Panc1 (cell line): ENCODE measurements at regions not wholly inside any gene's neighbourhood (a gene's known extent, or its start where the extent isn't known, plus 50 kb on each side); places are given as distances from the start of the nearest gene placed in this dataset.

Experiments used
- ATAC-seq: fragments of 200-7000 bp; cut with Tn5 transposase; 2 replicates; pipeline ENCODE4 v1.9.1; 2020; ENCODE audit warnings: mild to moderate bottlenecking, moderate library complexity
- BruUV-seq: library from RNA; stranded (reverse); fragments of 400-500 nt; replicated peaks from 2 replicates; lab custom pipeline; 2021; lab: Mats Ljungman, UMichigan
- CTCF ChIA-PET: fragments of 300-600 bp; sonication (Branson Sonifier 250); formaldehyde crosslinking; loops from one replicate; lab custom pipeline; 2022; ENCODE audit warnings: antibody characterized with exemption; lab: Charles Lee
- POLR2A ChIA-PET: fragments of 300-600 bp; sonication (Branson Sonifier 250); formaldehyde crosslinking; loops from one replicate; lab custom pipeline; 2022; ENCODE audit warnings: antibody characterized with exemption; lab: Charles Lee
- DNase-seq: peaks from one replicate; pipeline ENCODE4 v3.0.0-alpha.2; 2010; ENCODE audit warnings: low read depth, low spot score
- H3K27ac ChIP-seq: 2 replicates; pipeline ENCODE4 v1.5.1; 2011; ENCODE audit warnings: mild to moderate bottlenecking, low read length, inconsistent platforms
- H3K27me3 ChIP-seq: fragments of 200-500 bp; sonication (Bioruptor generic); 2 replicates; pipeline ENCODE4 v1.6.0; 2014; ENCODE audit warnings: low read length, inconsistent platforms; ENCODE audit not compliant: control insufficient read depth, insufficient read depth
- H3K36me3 ChIP-seq: fragments of 200-500 bp; sonication (Bioruptor generic); 2 replicates; pipeline ENCODE4 v1.5.1; 2014; ENCODE audit warnings: inconsistent platforms, mild to moderate bottlenecking, low read length, moderate library complexity; ENCODE audit not compliant: control insufficient read depth, insufficient read depth
- H3K4me1 ChIP-seq: 2 replicates; pipeline ENCODE4 v1.5.1; 2011; ENCODE audit warnings: inconsistent platforms, mild to moderate bottlenecking, low read length, moderate library complexity; ENCODE audit not compliant: control insufficient read depth, insufficient read depth
- H3K4me3 ChIP-seq, 2 experiments: 2 replicates each; pipeline ENCODE4 v1.5.1; 2011 to 2012; ENCODE audit warnings: low read depth in 2 of 2, low read length in 2 of 2, mild to moderate bottlenecking in 2 of 2, inconsistent platforms in 1 of 2, moderate library complexity in 1 of 2
- H3K9me3 ChIP-seq: fragments of 200-500 bp; sonication (Bioruptor generic); 2 replicates; pipeline ENCODE4 v1.5.1; 2014; ENCODE audit warnings: low read depth, mild to moderate bottlenecking, inconsistent platforms, low read length, moderate library complexity; ENCODE audit not compliant: control insufficient read depth, insufficient read depth
- POLR2AphosphoS5 ChIP-seq: IDR thresholded peaks from 2 replicates; pipeline ENCODE4 v1.6.1; 2012; ENCODE audit warnings: mild to moderate bottlenecking, low read depth, low read length, moderate library complexity
- REST ChIP-seq, 2 experiments: IDR thresholded peaks; 2 replicates each; pipeline ENCODE4 v1.6.1; 2011 to 2012; ENCODE audit warnings: low read depth in 2 of 2, control low read depth in 1 of 2, low read length in 1 of 2, mild to moderate bottlenecking in 1 of 2, moderate library complexity in 1 of 2; ENCODE audit not compliant: insufficient read depth in 1 of 2
- SIN3A ChIP-seq: IDR thresholded peaks from 2 replicates; pipeline ENCODE4 v1.6.1; 2012; ENCODE audit warnings: low read depth, mild to moderate bottlenecking, low read length, moderate library complexity, borderline replicate concordance; ENCODE audit not compliant: insufficient read depth
- TCF7L2 ChIP-seq: IDR thresholded peaks from 2 replicates; pipeline ENCODE4 v1.6.1; 2011; ENCODE audit warnings: mild to moderate bottlenecking, low read depth, low read length, inconsistent platforms
- in situ Hi-C: cut with HindIII; loops from 2 replicates; pipeline ENCODE4 v1.10.0; 2016; ENCODE audit warnings: low sequenced_read_pairs, low pct_unique_long_range_greater_than_20kb
- intact Hi-C: fragments of 100-400 bp; cut with micrococcal nuclease; formaldehyde crosslinking; loops from one replicate; pipeline ENCODE4 v1.10.0; 2022; ENCODE audit not compliant: unreplicated experiment
- TF ChIP-seq, protein P1 (sequence below): fragments of 450-650 bp; IDR thresholded peaks from 2 replicates; pipeline ENCODE4 v1.5.1; 2017; ENCODE audit warnings: mild to moderate bottlenecking

DNA sequence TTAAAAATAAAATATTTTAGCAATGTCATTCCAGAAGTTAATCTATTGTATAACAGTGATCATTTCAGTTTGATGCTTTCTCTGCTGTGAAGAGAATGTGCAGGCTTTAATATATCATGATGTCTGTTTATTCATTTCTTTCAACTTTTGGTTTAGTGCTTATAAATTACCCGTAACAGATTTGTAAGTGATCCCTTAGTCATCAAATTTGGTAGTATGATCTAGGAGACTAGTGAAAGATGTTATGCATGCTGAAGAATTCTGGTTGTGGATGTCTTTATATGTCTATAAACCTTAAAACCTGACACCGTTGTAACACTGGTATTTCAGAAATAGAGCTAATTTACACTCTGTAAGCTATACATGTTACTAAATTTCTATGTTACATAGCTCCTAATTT is 260.4 kb downstream of the CPS1 start:
- ATAC-seq (no peak), DNase-seq (no peak)
- Histone ChIP-seq H3K27ac (no peak overlapping the region), H3K27me3 (no peaks in the 10 kb centered on the region), H3K9me3 (no peaks in the 10 kb centered on the region), H3K4me1 (no peaks in the 10 kb centered on the region), H3K36me3 (no peaks in the 10 kb centered on the region), H3K4me3 (no peak overlapping the region)
- no peak for TF ChIP-seq SIN3A
- no peak for TF ChIP-seq TCF7L2
- no peak for TF ChIP-seq POLR2AphosphoS5
- no peak for TF ChIP-seq REST (IDR thresholded peaks at IDR 0.05; ENCODE audit: insufficient read depth in 1 of 2, low read depth in 2 of 2, low read length in 1 of 2)
- TF ChIP-seq, protein P1, sequence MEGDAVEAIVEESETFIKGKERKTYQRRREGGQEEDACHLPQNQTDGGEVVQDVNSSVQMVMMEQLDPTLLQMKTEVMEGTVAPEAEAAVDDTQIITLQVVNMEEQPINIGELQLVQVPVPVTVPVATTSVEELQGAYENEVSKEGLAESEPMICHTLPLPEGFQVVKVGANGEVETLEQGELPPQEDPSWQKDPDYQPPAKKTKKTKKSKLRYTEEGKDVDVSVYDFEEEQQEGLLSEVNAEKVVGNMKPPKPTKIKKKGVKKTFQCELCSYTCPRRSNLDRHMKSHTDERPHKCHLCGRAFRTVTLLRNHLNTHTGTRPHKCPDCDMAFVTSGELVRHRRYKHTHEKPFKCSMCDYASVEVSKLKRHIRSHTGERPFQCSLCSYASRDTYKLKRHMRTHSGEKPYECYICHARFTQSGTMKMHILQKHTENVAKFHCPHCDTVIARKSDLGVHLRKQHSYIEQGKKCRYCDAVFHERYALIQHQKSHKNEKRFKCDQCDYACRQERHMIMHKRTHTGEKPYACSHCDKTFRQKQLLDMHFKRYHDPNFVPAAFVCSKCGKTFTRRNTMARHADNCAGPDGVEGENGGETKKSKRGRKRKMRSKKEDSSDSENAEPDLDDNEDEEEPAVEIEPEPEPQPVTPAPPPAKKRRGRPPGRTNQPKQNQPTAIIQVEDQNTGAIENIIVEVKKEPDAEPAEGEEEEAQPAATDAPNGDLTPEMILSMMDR = no peak
- in situ Hi-C loops (no loop called here), intact Hi-C loops (no loop called here)
- no TSS peak for BruUV-seq
- POLR2A ChIA-PET = no interaction called here
- CTCF ChIA-PET = no interaction called here

DNA sequence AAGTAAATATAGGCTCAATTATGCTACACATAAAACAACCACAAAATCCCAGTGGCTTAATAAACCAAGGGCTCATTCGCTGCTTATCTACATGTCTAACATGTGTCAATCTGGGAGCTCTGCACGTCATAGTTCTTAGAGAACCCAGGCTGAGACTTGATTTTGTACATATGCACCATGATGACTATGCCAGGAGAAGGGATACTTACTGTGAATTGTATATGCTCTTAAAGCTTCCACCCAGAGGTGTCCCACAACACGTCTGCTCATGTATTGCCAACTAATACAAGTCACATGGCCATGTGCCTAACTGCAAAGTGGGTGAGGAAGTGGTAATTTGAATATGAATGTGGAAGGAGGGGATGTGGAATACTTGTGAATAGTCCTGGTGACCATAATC is 262.1 kb downstream of the CPS1 start:
- no TSS peak for BruUV-seq
- DNase-seq = no peak
- Histone ChIP-seq H3K36me3 (no peaks in the 10 kb centered on the region), H3K4me1 (no peaks in the 10 kb centered on the region), H3K27ac (no peak overlapping the region), H3K9me3 (no peaks in the 10 kb centered on the region), H3K27me3 (no peaks in the 10 kb centered on the region), H3K4me3 (no peak overlapping the region)
- no peak for TF ChIP-seq TCF7L2
- in situ Hi-C loops = no loop called here
- CTCF ChIA-PET = no interaction called here
- no peak for ATAC-seq
- intact Hi-C loops = no loop called here
- POLR2A ChIA-PET = no interaction called here

DNA sequence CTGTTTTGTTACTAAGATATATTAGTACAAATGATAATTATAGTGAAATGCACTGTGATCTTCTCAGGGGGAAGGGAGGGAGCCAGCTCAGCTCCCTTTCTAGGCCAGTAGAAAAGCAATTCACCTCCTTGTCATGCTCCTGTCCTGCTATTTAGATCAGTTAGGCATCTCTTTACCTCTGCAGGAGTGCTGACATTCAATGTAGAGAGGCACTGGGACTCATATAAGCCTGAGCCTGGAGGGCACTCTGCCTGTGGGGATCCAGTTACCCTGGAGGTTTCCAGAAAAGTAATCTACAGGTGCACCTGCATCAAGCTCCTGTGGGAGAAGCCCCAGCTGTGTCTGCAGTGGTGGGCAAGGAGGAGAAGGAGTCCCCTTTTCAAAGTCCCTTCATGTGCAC is 277.0 kb downstream of the CPS1 start:
- ATAC-seq (no peak), DNase-seq (no peak)
- ChIA-PET CTCF (no interaction called here), POLR2A (no interaction called here)
- no peaks in the 10 kb centered on the region for H3K36me3 ChIP-seq
- no TSS peak for BruUV-seq
- H3K4me3 ChIP-seq = no peak overlapping the region
- in situ Hi-C loops = no loop called here
- no peaks in the 10 kb centered on the region for H3K9me3 ChIP-seq
- TF ChIP-seq SIN3A (no peak), TCF7L2 (no peak), REST (IDR thresholded peaks at IDR 0.05; ENCODE audit: insufficient read depth in 1 of 2, low read depth in 2 of 2, low read length in 1 of 2) (no peak), POLR2AphosphoS5 (no peak)
- TF ChIP-seq, protein P1 = no peak
- no peaks in the 10 kb centered on the region for H3K27me3 ChIP-seq
- H3K27ac ChIP-seq = no peak overlapping the region
- no peaks in the 10 kb centered on the region for H3K4me1 ChIP-seq
- intact Hi-C loops = no loop called here
